ENCODE measurements at regions not wholly inside any gene's neighbourhood (a gene's known extent, or its start where the extent isn't known, plus 50 kb on each side); places are given as distances from the start of the nearest gene placed in this dataset.

DNA sequence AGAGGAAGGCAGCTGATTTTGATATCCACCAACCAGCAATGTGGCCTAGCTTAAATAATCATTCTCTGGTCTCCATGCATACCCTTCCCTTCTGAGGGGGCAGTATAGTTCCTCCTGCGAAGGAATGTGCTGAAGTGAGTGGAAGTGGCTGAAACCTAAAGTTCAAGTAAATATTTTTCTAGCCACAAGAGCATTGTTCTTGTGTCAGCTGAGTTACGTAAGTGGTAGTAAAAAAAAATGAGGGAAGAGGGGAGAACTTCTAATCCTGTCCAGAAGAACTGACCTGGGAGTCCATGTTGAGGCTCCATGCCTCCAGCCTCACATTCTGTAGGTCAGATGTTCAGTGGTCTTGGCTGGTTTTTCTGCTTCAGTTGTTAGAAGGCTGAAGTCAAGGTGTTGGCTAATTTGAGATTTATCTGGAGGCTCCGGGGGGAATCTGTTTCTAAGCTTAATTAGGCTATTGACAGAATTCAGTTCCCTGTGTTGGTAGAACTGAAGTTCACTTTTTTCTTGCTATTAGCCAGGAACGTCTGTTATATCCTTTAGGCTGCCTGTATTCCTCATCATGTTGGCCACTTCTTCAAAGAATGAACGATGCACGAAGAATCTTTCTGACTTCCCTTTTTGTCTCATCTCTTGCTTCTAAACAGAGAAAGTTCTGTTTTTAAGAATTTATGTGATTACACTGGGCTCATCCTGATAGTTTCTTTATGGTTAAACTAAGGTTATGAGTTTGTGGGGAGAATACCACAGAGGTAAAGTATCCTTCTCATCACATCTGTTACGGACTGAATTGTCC, 207.1 kb upstream of the PRSS16 start:
- ATAC-seq (peak; percentile 50; the same call in 1 of the 2 replicates), DNase-seq (ENCODE audit: low spot score) (no peak)
- Mint-ChIP-seq H3K4me3 (no peak overlapping the region), H3K36me3 (no peaks in the 10 kb centered on the region), H3K9me3 (no peaks in the 10 kb centered on the region), H3K27me3 (ENCODE audit: low read depth) (no peaks in the 10 kb centered on the region; the same call in 1 of the 2 replicates), H3K4me1 (peaks cover 3% of the 10 kb centered on the region; the same call in 1 of the 2 replicates), H3K27ac (no peak overlapping the region)
- CTCF ChIA-PET, result interaction anchor here (0.8 to 0.9 kb wide), 2 partner anchors 40 to 438 kb away, joined by 3 read pairs; no protein-coding TSS in a partner anchor
- POLR2A ChIA-PET, result no interaction called here
- TF ChIP-seq, protein P1, sequence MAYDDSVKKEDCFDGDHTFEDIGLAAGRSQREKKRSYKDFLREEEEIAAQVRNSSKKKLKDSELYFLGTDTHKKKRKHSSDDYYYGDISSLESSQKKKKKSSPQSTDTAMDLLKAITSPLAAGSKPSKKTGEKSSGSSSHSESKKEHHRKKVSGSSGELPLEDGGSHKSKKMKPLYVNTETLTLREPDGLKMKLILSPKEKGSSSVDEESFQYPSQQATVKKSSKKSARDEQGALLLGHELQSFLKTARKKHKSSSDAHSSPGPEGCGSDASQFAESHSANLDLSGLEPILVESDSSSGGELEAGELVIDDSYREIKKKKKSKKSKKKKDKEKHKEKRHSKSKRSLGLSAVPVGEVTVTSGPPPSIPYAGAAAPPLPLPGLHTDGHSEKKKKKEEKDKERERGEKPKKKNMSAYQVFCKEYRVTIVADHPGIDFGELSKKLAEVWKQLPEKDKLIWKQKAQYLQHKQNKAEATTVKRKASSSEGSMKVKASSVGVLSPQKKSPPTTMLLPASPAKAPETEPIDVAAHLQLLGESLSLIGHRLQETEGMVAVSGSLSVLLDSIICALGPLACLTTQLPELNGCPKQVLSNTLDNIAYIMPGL (CRISPR knock-in tag; IDR thresholded peaks at IDR 0.05), result no peak
- no peak for TF ChIP-seq SMAD4 (CRISPR knock-in tag; IDR thresholded peaks at IDR 0.05)
- no peak for TF ChIP-seq NFE2L1 (CRISPR knock-in tag; IDR thresholded peaks at IDR 0.05)
- no peak for TF ChIP-seq ETV6 (CRISPR knock-in tag; IDR thresholded peaks at IDR 0.05)
- TF ChIP-seq, protein P2, sequence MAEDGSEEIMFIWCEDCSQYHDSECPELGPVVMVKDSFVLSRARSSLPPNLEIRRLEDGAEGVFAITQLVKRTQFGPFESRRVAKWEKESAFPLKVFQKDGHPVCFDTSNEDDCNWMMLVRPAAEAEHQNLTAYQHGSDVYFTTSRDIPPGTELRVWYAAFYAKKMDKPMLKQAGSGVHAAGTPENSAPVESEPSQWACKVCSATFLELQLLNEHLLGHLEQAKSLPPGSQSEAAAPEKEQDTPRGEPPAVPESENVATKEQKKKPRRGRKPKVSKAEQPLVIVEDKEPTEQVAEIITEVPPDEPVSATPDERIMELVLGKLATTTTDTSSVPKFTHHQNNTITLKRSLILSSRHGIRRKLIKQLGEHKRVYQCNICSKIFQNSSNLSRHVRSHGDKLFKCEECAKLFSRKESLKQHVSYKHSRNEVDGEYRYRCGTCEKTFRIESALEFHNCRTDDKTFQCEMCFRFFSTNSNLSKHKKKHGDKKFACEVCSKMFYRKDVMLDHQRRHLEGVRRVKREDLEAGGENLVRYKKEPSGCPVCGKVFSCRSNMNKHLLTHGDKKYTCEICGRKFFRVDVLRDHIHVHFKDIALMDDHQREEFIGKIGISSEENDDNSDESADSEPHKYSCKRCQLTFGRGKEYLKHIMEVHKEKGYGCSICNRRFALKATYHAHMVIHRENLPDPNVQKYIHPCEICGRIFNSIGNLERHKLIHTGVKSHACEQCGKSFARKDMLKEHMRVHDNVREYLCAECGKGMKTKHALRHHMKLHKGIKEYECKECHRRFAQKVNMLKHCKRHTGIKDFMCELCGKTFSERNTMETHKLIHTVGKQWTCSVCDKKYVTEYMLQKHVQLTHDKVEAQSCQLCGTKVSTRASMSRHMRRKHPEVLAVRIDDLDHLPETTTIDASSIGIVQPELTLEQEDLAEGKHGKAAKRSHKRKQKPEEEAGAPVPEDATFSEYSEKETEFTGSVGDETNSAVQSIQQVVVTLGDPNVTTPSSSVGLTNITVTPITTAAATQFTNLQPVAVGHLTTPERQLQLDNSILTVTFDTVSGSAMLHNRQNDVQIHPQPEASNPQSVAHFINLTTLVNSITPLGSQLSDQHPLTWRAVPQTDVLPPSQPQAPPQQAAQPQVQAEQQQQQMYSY (CRISPR knock-in tag; IDR thresholded peaks at IDR 0.05), result no peak
- TF ChIP-seq ZNF317 (CRISPR knock-in tag; IDR thresholded peaks at IDR 0.05; ENCODE audit: borderline replicate concordance, low read depth), result no peak
- TF ChIP-seq RELA (CRISPR knock-in tag; IDR thresholded peaks at IDR 0.05; ENCODE audit: borderline replicate concordance), result no peak
- TF ChIP-seq, protein P3, sequence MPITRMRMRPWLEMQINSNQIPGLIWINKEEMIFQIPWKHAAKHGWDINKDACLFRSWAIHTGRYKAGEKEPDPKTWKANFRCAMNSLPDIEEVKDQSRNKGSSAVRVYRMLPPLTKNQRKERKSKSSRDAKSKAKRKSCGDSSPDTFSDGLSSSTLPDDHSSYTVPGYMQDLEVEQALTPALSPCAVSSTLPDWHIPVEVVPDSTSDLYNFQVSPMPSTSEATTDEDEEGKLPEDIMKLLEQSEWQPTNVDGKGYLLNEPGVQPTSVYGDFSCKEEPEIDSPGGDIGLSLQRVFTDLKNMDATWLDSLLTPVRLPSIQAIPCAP (CRISPR knock-in tag; IDR thresholded peaks at IDR 0.05), result no peak
- TF ChIP-seq CDX4 (CRISPR knock-in tag; IDR thresholded peaks at IDR 0.05; ENCODE audit: borderline replicate concordance), result no peak
- TF ChIP-seq MXD4 (CRISPR knock-in tag; IDR thresholded peaks at IDR 0.05; ENCODE audit: borderline replicate concordance), result no peak
- TF ChIP-seq GRHL2 (CRISPR knock-in tag; IDR thresholded peaks at IDR 0.05; ENCODE audit: insufficient replicate concordance, severe bottlenecking), result no peak
- TF ChIP-seq NFYB (CRISPR knock-in tag; conservative IDR thresholded peaks at IDR 0.05; ENCODE audit: low read depth), result no peak
- TF ChIP-seq ZNF263 (CRISPR knock-in tag; IDR thresholded peaks at IDR 0.05; ENCODE audit: low read depth), result no peak
- TF ChIP-seq, protein P4, sequence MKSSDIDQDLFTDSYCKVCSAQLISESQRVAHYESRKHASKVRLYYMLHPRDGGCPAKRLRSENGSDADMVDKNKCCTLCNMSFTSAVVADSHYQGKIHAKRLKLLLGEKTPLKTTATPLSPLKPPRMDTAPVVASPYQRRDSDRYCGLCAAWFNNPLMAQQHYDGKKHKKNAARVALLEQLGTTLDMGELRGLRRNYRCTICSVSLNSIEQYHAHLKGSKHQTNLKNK (CRISPR knock-in tag; IDR thresholded peaks at IDR 0.05), result no peak
- TF ChIP-seq TEAD4 (CRISPR knock-in tag; IDR thresholded peaks at IDR 0.05), result no peak
- no peak for TF ChIP-seq ATF2 (CRISPR knock-in tag; IDR thresholded peaks at IDR 0.05; ENCODE audit: borderline replicate concordance, low read depth)
- TF ChIP-seq EMX1 (CRISPR knock-in tag; IDR thresholded peaks at IDR 0.05), result no peak
- no peak for TF ChIP-seq TP53 (CRISPR knock-in tag; IDR thresholded peaks at IDR 0.05)

All from WTC11 (cell line).